Umbilical cord (tissue), 1 donor: ENCODE measurements at regions not wholly inside any gene's neighbourhood (a gene's known extent, or its start where the extent isn't known, plus 50 kb on each side); places are given as distances from the start of the nearest gene placed in this dataset.
"Not testable (repeated sequence)": the region's sequence is repeated elsewhere in the genome, so short reads cannot be mapped to it uniquely, and the experiment has no call there.

ENCODE experiments used
- DNase-seq: peaks from one replicate; pipeline ENCODE4 v3.0.0-alpha.2; 2015; ENCODE audit warnings: low spot score

DNA sequence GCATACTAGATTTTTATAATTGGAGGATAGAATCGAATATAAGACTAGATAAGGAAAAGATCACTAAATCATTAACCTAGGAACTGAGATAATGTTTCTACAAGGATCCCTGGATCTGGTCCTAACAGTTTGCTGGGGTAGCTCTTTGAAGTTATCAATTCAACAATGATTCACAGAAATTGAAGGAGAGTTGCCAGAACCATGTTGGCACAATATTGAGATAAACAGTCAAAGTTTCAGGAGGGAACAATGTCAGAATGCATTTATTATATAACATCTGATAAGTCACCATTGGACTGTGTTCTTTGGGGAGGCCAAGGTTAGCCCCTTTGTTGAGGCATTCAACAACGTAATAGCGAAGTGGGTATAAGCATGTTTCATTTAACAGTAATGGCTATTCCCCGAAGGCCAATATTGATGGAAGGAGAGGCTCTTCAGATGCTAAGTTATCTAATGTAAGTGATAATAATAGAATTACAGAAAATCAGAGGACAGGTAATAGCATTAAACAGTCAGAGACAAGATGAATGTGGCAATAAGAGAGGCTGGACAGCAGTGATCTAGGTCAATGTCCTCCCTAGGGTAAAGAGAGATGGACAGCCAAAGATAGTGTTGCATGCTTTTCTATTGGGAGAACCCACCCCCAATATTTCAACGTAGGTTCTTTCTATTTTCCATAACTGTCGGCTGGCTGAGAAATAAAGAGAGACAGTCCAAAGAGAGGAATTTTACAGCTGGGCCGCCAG, 604.8 kb upstream of the GYPC start:
- DNase-seq: no peak

DNA sequence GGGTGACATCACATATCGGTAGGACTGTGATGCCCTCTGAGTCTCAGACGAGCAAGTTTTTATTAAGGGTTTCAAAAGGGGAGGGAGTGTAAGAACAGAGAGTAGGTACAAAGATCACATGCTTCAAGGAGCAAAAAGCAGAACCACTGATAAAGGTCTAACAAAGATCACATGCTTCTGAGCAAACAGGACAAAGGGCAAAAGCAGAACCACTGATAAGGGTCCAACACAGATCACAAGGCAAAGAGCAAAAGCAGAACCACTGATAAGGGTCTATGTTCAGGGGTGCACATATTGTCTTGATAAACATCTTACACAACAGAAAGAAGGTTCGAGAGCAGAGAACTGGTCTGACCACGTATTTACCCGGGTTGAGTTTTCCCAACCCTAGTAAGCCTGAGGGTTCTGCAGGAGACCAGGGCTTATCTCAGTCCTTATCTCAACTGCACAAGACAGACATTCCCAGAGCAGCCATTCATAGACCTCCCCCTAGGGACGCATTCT, 604.2 kb upstream of the GYPC start:
- not testable (repeated sequence) for DNase-seq

DNA sequence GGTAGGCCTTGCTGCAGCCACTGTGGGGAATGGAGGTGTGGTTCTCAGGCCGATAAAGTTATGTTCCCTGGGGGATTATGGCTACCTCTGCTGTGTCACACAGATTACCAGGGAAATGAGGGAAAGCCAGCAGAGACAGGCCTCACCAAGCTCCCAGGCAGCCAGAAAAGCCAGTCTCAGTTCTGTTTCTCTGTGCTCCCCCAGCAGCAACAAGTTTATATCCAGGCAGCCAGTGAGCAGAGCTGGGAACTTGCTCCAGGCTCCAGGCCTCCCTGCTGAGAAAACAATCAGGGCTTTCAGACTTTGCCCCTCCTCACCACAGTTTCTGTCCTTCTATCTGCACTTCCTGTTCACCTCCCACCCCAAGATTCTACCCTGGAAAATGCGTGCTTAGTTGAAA, 596.6 kb upstream of the GYPC start:
- DNase-seq: no peak

DNA sequence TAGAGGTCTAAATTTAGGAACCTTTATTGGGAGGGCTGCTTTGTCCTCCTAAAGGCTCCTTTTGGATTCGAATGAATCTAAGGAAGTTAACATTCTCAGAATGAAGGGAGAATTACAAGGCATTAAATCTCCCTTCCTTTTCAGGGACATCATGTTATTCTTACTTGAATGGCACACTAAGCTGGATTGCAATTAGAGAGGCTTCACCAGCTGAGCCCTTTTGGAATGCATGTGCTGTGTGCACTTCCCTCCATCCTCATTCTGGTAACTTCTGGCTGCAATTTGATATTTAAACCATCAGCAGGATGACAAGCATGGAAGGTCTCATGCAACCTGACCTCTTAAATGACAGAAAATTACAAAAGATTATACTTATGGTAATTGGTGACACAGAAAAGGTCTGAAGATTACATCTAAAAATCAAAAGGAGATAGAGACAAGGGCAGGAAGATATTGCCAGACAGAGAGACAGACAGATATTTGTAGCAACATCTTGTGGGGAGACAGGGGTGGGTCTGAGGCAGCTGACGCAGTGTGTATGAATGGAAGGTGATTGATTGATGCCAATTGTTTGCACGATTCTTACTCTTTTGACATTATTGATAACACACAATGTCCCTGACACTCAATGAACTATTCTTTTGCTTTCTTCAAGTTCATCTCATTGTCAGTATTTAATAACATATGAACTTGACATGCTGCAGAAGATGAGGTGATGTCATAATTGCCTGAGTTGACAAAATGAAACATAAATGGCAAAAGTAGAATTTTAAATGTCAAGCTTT, 570.8 kb upstream of the GYPC start:
- DNase-seq: no peak

DNA sequence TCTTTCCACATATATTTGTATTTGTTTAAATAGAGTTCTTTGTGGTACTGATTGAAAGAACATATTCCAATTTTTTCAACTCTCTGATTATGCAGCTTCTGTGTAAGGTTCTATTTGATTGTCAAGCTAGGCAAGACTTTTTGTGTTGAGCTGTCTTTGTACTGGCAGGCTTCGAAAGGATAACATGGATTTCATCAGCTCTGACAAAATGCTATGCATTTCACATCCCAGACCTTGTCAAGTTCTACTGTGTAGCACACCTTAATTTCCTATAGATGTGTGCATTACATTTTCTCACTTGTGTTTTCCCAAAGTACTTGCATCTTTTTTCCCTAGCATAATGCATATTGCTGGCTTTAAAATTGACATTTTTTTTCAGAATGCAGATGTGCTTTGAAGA, 555.0 kb upstream of the GYPC start:
- no peak for DNase-seq

DNA sequence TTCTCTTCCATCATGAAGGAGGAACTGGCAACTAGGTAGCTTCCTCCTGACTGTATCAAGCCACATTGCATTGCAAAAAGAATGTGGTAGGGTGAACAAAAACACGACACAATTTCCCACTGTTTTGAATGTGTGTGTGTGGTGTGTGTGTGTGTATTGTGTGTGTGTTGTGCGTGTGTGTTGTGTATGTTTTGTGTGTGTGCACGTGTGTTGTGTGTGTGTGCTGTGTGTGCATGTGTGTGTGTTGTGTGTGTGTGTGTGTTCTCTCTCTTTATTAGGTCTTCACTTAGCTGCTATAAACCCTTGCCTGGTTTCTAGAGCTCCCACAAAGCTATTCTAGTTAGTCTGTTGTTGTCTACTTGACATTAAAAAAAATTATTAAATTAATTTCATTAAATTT, 550.0 kb upstream of the GYPC start:
- no peak for DNase-seq

DNA sequence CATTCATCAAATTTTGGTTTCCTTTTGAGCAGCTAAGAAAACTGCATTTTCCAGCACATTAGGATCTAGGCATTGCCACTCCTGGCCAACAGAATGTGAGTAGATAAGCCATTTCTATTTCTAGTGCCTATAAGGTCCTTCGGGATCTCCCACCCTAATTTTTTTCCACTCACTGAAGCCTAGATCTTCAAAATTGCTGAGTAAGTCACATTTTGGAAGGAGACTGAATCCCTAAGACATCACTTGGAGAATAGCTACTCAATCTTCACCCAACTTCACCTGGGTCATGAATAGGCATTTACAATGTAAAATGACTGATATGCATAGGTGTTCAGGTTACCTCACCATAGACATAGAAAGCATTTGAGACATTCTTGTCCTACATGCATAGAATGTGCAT, 548.1 kb upstream of the GYPC start:
- no peak for DNase-seq

DNA sequence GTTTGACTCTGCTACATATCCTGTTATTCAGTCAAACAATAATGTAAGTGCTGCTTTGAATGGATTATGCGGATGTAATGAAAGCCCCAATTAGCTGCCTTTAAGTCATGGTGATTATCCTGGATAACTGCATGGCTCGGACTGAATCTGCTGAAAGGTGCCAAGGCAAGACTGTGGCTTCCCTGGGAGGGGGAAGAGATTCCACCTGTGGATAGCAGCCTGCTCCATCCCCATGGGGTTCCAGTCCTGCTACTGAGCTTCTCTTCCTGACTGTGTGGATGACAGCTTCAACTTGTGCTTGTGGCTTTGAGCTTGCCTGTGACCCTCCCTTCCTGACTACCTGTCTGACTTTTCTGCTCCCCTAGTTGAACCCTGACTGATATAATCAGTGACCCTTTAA, 540.0 kb upstream of the GYPC start:
- no peak for DNase-seq

DNA sequence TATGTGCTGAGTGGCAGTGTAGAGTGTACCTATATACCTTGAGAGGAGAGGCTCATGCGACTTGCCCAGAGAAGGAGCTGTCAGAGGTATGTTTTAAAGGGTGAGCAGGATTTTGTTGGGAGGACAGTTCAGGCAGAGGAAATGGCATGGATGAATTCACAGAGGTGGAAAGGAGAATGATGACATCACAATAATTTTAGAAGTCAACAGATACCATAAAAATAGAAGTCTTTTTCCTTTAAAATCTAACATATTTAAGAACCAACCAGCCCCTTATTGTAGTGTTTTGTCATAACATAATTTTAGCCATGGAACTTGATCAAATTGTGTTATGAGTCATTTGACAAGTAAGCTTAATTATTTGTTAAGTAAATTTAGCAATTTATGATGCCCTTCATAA, 538.1 kb upstream of the GYPC start:
- no peak for DNase-seq

DNA sequence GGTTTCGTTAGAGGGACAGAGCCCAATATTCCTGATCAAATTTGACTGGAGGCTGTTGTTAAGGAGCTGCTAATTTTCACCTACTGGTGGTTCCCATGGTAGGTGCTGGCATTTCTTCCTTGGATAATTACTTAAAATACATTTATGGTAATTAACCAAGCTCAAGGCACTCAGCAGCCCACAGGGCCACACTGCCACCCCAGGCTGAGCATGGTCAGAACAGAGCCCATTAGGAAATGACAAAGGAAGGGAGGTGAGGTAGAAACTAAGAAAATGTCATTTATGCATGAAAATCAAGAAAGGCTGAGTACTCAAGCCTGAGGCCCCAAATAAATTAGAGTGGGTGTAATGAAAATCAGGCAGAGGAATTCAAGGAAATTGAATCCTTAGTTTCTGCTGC, 510.2 kb upstream of the GYPC start:
- no peak for DNase-seq

DNA sequence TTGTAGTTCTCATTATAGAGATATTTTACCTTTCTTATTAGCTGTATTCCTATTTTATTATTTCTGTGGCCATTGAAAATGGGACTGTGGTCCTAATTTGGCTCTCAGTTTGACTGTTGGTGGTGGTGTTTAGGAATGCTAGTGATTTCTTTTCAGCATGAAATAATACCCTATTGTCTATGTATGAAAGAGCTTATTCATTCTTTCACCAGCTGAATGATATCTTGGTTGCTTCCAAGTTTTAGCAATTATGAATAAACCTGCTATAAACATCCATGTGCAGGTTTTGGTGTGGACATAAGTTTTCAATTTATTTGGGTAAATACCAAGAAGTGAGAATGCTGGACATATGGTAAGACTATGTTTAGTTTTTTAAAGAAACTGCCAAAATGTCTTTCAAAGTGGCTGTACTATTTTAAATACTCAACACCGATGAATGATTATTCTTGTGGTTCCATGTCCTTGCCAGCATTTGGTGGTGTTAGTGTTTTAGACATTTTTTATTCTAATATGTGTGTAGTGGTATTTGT, 501.6 kb upstream of the GYPC start:
- no peak for DNase-seq

DNA sequence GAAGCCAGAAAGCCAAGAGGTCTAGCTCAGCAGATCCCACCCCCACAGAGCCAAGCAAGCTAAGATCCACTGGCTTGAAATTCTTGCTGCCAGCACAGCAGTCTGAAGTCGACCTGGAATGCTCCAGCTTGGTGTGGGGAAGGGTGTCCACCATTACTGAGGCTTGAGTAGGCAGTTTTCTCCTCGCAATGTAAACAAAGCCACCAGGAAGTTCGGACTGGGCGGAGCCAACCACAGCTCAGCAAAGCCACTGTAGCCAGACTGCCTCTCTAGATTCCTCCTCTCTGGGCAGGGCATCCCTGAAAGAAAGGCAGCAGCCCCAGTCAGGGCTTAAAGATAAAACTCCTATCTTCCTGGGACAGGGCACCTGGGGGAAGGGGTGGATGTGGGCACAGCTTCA, 495.0 kb upstream of the GYPC start:
- DNase-seq: not testable (repeated sequence)

DNA sequence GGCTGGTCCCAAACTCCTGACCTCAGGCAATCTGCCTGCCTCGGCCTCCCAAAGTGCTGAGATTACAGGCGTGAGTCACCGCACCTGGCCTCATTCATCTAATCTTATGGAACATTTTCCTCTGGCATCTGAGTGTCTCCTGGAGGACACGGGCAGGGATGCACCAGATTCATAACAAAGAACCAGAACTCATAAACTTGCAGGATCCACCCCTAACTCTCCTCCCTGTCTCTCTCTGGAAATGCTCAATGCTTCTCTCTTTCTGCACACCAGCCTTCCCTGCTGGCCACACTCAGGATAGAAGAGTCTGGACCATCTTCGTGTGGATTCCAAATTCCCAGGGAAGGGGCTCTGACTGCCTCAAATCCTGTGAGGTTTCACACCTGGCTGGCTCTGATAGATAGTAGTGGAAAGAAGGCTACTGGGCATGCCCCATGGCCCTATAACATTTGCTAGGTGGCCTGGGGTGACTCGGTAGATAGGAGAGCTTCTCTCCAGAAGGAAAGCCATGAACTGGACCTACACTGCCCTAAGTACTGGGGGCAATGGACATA, 483.2 kb upstream of the GYPC start:
- no peak for DNase-seq

DNA sequence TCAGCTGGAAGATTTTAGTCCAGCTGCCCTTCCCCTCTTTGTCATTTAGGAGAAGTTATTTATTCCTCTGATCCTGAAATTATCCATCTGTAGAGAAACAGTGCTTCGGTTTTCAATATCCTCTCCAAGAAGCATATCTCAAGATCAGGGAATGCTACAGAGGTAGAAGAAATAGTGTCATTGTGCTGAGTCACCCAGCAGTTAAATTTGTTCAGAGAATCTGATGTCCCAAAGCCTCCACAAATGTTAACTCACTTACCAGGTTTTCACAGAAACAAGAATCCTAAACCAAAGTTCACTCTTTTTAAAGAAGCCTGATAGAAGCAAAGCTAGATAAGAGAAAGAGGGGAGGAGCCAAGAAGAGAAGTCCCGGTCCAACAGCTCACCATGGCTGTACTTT, 480.7 kb upstream of the GYPC start:
- no peak for DNase-seq

DNA sequence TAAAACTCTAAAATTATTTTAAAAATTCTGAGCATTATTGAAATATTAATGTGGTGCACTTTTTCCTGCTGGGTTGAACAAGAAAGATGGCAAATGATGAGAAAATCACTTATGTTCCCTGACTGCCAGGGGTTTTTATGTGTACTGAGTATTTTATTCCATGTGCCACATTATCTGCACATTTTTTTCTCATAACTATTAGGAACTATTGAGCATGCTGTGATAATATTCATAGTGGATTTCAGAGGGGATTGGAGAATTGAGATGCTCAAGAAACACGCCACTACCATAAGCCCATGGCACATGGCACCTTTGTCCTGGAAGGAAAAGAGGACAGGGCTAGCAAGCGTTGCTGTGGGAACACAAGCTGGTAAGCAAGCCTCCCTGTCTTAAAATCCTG, 478.5 kb upstream of the GYPC start:
- no peak for DNase-seq

DNA sequence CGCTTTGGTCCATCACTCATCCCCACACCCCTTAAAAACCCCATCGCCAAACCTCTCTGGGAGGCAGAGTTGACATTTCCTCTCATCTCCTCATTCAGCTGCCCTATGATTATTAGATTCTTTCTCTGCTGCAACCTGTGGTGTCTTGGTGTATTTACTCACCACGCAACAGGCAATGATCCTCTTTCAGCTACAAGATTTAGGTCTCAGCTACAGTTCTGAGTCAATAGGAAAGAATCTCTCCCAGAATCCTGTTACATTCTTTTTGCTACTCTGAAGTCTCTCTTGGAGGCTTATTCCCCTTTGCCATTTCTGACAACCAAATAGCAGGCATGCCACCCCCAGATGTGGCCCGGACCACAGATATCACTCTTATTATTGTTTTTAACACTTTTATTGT, 468.3 kb upstream of the GYPC start:
- DNase-seq: peak; percentile 77

DNA sequence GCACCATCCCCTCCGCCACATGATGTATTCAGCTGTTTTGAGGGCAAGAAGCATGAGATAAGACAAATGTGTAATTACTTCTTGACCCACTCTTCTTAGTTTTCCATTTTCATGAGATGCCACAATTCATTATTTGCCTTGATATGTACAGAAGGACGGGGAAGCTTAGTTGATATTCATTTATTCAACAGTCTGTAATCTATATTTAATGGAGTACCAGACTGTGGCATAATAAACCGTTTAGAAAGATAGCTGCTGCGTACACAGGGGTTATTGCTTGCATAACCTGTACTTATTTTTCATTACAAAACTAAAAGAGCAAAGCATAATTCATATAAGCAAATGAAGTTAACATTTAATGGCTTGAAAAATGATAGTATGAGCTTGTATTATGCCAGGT, 466.4 kb upstream of the GYPC start:
- no peak for DNase-seq

DNA sequence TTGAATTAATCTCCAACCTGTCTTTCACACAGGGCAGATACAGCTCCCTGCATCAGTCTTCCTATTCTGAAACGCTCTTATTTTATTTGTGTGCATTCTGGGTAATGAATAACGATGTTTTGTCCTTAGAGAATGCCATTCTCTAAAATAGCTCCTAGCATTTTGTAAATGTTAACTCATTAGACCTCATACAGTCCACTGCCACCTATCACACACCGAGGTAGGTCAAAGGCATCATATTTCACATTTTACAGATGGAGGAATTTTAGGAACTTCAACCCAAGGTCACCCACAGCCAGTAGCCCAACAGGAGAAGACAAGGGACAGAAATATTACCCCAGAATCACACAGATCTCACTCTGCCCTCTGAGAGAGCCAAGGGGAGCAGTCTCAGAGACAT, 455.4 kb upstream of the GYPC start:
- DNase-seq: no peak

DNA sequence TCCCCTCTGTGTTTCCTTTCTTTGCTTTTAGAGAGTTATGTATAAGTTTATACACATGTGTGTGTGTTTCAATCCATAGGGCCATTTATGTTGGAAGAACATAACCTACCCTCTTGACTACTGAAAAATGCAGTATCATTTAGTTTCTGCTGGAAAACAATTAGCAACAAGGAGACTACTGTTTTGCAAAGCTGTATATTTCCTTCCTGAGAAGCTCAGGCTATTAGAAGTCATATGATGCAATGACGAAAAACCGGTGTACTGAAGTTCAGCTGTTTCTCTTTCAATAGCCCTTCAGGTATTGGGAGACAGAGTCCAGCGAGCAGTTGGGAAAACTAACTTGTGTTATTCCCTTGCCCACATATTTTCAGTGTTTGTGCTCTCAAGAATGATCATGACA, 447.7 kb upstream of the GYPC start:
- DNase-seq: no peak

DNA sequence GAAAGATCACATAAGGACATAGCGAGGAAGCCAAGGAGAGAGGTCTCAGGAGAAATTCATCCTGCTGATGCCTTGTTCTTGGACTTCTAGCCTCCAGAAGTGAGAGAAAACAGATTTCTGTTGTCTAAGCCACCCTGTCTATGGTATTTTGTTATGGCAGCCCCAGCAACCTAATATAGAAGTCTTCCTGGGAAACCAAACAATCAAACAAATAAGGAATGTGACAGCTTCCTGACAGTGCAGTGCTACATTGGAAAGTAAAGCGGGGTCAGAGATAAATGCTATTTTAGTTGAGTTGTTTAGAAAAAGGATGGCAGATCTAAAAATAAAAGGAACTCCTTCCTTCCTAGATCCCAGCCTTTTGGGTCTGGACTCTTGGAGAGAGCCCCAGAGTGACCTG, 443.2 kb upstream of the GYPC start:
- no peak for DNase-seq

DNA sequence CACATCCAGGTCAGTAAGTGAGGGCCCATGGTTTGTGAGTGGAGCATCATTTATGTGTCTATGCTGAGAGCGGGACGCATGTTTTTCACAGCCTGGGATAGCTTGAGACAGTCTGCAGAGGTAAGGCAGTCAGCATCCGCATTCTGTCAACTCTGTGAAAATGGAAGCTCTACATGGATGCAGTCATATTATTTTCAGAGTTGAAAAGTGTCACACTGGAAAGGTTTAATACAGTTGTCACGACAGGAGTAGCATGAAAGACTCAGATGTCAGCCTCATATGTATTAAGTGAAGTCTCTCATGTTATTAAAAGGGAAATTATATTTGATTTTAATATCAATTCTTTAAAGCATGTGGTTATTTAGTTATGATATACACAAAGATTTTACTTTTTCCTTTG, 436.9 kb upstream of the GYPC start:
- DNase-seq: no peak

DNA sequence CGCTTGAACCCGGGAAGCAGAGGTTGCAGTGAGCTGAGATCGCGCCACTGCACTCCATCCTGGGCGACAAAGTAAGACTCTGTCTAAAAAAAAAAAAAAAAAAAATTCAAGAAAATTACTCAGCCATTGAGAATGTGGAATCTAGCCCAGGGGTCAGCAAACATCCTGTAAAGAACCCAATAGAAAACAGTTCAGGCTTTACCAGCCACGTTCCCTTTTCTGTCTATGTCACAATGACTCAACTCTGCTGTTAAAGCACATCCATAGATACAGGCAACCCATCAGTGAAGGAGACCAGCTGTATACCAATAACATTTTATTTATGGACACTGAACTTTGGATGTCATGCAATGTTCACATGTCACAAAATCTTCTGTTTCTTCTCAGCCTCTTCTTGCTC, 435.6 kb upstream of the GYPC start:
- no peak for DNase-seq

DNA sequence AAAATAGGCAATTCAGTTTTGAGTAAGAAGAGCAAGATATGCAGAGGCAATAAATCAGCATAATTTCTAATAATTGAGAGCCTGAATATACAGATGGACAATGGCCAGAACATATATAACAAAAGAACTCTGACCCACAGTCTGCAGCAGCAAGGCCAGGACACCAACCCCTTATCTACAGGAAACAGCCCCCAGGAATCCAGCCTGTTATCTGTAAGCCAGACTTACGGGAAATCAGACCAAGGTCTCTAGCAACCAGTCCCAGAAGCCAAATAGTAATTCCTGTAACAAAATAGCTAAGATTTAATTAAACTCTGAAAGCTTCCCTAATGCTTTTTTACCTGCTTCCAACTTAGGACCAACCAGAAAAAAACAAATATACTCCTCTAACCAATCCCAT, 434.5 kb upstream of the GYPC start:
- DNase-seq: no peak
